HL-60/S4 treated with phorbol 12-myristate 13-acetate at 8.2 ng/mL for 4 days and 3 days (cell line): ENCODE measurements at regions not wholly inside any gene's neighbourhood (a gene's known extent, or its start where the extent isn't known, plus 50 kb on each side); places are given as distances from the start of the nearest gene placed in this dataset.
"Not testable (repeated sequence)": the region's sequence is repeated elsewhere in the genome, so short reads cannot be mapped to it uniquely, and the experiment has no call there.

Experiments used
- in situ Hi-C: fragments of 300-500 bp; cut with MboI; formaldehyde crosslinking; loops from 2 replicates; pipeline ENCODE4 v1.15.0; 2022; ENCODE audit warnings: low sequenced_read_pairs

- in situ Hi-C loops: no loop called here
Observed at GRCh38 chr9:71514344-71514975, 253.9 kb downstream of the CEMIP2 start.

DNA sequence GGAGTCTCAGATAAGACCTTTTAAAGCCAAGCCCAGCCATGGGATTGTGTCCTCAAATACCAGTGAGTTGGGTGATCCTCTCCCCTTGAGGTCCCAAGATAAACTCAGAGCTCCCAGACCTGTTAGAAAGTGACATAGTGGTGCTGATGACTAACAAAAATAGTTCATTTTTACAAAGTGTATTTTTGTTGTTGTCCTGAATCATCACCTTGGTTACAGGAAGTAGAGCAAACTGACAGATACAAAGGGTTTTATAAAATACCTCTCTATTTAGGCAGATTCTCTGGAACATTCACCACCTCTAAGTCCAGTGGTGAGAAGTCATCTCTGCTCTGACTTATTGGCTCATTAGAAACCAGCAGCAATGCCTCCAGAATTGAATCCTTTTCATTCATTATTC, 259.3 kb downstream of the CEMIP2 start:
- in situ Hi-C loops: no loop called here

GRCh38 chr9:71508141-71508540, 260.2 kb downstream of the CEMIP2 start:
- in situ Hi-C loops: not testable (repeated sequence)

GRCh38 chr9:71506821-71507220, 261.5 kb downstream of the CEMIP2 start:
- in situ Hi-C loops: no loop called here

GRCh38 chr9:71504636-71505035, 263.7 kb downstream of the CEMIP2 start:
- in situ Hi-C loops: no loop called here

DNA sequence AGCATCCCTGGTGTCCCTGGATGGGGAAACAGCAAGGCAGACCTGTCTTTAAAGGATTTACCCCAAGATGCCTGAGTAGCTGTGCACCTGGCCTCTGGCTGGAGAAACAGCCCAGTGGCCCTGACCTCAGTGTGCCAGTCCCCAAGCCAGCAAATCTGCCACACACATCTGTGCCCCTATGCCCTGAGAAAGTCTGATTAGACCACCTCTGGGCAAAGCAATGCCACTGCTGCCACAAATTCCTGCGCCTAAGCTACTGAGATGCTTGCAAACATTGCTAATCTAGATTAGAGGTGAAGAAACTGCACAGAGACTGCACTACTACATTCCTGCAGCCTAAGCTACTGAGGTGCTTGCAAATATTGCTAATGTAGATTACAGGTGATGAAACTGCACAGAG, 269.6 kb downstream of the CEMIP2 start:
- in situ Hi-C loops: no loop called here

GRCh38 chr9:71490810-71491209, 277.5 kb downstream of the CEMIP2 start:
- in situ Hi-C loops: no loop called here

GRCh38 chr9:71487061-71487460, 281.3 kb downstream of the CEMIP2 start:
- in situ Hi-C loops: no loop called here

- in situ Hi-C loops: no loop called here
Observed at GRCh38 chr9:71485326-71485725, 283.0 kb downstream of the CEMIP2 start.

- in situ Hi-C loops: no loop called here
Observed at GRCh38 chr9:71483436-71483835, 284.9 kb downstream of the CEMIP2 start.

- in situ Hi-C loops: no loop called here
Observed at GRCh38 chr9:71479621-71480020, 288.7 kb downstream of the CEMIP2 start.

DNA sequence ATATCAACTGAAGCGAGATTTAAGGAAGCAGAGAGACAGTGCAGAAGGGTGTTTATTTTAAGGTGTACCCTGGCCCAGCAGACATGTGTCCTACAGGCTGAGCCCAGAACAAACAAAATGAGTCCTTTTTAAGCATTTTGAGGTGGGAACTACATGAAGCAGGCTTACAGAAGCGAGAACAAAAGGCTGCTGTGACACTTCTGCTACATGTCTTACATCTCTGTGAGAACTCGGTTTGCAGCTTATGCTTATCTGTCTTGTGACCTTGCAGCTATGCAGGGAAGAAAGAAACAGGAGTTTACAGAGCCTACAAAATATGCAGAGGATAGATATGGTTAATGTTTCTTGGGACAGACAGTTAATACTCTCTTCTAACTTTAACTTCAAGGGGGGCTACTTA, 295.9 kb downstream of the CEMIP2 start:
- in situ Hi-C loops: no loop called here

DNA sequence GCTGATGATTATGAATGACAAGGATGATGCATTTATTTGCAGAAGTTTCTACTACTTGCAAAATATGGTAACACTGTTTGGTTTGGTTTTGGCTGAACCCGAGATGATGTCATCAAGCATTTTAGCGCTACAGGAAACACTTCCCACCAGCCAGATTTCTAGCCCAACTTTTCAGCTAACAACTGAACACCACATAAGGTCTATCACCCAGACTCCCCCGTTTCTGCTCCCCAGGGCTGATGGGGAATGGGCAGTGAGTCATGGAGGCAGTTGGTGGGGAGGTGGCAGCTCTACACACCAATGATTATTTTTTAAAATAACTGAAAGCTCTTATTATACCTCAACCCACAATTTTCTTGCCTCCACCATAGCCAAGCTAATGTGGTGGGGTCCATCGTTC, 302.9 kb downstream of the CEMIP2 start:
- in situ Hi-C loops: no loop called here

DNA sequence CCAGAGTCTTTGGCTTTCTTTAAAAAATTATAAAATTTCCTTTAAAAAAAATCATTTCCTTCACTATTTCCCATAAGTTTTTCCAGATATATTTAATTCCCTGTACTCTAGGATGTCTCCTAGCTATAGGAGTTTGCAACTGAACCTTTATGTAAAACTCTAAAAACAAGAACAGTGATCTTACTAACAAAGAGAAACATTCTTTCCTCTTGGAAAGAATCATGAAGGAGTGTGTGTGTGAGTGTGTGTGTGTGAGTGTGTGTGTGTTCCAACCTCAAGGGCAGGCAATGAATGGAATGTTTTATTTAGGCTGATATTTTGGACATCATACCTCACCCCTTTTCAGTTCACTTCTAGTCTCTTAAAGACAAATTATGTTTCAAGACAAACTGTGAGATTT, 309.2 kb downstream of the CEMIP2 start:
- in situ Hi-C loops: no loop called here

DNA sequence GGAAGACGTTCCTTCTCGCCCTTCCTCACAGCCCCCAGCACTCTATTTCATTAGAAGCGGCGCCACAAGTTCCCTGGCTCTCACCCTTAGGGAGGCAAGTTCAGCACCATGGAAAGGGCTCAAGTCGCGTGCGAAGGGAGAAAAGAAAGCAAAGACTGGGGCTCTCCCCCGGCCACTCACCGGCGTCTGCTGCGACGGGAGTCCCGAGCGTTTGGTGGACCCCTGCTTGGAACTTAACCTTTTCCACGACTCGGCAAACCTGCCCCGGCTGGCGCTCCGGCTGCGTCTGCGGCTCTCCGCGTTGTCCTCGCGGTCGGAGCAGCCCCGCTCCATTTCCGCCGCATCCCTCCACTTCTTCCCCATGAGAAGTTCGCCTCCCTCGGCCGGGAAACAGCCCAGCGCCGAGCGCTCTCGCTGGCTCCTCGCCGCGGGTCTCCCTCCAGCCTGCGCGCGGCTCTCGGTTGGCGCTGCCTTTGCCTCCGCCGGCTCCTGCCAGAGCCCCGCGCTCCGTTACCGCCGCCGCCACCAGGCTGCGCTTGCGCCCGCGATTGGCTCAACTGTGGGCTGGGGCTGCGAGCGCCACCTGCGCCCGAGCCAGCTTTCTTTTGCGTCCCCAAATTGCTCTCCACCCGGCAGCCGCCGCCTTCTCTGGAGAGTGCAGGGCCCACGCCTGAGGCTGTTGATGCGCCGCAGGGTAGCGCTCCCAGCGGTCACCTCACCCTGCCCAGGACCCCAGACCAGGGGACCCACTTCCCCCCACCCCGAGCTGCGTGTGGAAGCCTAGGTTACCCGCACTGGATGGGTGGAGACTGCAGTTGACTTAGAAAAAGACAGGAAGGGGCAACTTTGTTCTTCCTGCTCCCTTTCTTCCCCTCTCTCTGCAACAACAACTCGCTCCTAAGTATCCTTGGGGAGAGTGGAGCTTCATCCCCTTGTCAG, 321.6 kb downstream of the CEMIP2 start:
- in situ Hi-C loops: no loop called here

DNA sequence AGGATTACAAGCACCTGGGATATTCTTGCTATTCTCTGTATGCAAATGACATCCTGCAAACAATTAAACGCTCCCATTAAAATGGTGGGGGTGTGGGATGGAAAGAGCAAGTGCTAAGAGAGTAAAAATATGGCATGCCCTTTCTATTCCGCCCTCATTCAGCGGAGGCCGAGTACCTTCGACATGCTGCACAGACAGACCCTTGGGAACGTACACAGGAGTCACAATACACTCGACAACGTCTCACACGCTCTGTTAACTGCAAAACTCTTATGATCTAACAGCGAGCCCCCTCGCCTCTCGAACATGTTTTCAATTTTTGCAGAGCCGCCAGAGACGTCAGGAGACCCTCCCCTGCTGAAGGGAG, 322.2 kb downstream of the CEMIP2 start:
- in situ Hi-C loops: no loop called here

- in situ Hi-C loops: no loop called here
Observed at GRCh38 chr9:71442937-71443336, 321.5 kb upstream of the TRPM3 start.

DNA sequence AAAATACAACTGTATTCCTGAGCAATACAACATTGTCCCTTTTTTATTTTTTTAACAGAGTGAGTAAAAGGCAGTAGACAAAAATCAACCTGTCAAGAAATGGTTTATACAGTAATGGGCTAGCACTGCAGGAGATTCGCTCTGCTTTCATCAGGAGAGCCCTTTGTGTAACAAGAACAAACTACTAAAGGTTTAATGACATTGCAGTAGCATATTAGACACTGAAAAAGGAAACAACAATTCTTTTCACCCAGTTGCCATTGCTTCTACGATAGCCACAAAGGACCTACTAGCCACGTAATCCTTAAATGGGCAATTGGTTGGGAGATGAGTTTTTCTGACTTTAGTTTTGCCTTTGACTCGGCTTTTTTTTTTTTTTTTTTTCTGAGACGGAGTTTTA, 319.8 kb upstream of the TRPM3 start:
- in situ Hi-C loops: no loop called here

DNA sequence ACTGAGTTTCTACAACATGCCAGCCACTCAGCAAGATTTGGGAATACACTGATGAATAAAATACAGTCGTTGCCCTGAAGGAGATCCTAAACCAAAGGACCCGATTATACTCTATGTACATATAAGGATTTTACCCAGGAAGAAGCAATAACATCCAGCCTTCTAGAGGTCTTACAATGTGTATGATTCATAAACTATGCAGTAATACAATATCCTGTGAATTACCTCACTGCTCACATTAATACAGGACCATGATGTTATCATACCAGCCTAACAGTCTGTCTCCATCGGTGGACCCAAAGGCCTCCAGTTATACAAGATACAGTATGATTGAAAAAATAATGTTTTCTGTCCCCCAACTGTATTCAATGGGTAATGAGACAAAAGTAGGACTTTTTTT, 310.5 kb upstream of the TRPM3 start:
- in situ Hi-C loops: no loop called here

DNA sequence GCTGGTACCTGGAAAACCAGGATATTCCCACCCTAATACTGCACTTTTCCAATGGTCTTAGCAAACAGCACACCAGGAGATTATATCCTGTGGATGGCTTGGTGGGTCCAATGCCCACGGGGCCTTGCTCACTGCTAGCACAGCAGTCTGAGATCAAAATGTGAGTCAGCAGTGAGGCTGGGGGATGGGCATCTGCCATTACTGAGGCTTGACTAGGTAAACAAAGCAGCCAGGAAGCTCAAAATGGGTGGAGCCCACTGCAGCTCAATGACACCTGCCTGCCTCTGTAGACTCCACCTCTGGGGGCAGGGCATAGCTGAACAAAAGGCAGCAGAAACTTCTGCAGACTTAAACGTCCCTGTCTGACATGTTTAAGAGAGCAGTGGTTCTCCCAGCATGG, 285.9 kb upstream of the TRPM3 start:
- in situ Hi-C loops: not testable (repeated sequence)

DNA sequence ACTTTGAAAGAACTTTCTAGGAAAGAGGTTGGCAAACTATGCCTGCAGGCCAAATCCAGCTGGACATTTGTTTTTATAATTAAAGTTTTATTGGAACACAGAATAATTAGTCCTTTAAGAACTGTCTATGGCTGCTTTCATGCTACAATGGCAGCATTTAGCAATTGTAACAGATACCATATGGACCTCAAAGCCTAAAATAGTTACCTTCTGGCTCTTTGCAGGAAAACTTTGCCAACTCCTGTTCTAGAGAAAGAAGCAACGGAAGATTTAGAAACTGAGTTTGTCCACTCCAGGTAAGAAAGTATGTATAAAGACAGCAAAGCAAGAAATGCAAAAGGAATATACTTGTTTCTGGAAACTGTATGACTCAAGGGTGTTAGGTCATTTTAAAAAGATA, 281.7 kb upstream of the TRPM3 start:
- in situ Hi-C loops: no loop called here

DNA sequence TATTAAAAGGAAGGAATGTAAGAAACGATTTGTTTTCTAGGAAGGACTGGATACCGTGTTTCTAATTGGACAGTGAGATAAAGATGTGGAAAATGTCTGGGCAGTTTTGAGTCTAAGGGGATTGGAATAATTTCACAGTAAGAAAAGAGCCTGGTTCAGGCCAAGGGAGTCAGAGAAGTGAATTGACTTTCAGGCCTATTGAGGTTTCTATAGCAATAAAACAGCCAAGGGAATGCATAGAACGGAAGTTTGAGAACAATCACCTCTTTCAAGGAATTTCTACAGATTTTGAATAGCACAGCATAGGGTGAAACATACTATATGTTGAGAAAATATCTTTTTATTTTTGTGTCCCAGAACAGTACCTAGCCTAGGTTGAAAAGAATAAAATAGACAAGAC, 271.6 kb upstream of the TRPM3 start:
- in situ Hi-C loops: no loop called here
